GM12878 (cell line): ENCODE measurements at regions not wholly inside any gene's neighbourhood (a gene's known extent, or its start where the extent isn't known, plus 50 kb on each side); places are given as distances from the start of the nearest gene placed in this dataset.

ENCODE experiments used
- ATAC-seq: fragments of 200-7000 bp; cut with Tn5 transposase; 3 replicates; pipeline ENCODE4 v1.9.1; 2020; ENCODE audit warnings: mild to moderate bottlenecking, moderate library complexity
- BruUV-seq: library from RNA; stranded (reverse); fragments of 400-500 nt; replicated peaks from 2 replicates; lab custom pipeline; 2021; lab: Mats Ljungman, UMichigan
- CTCF ChIA-PET: fragments of 300-600 bp; sonication (Branson Sonifier 250); formaldehyde crosslinking; extraction: SDS; loops from one replicate; lab custom pipeline; 2021; ENCODE audit warnings: inconsistent platforms; lab: Yijun Ruan, JAX
- POLR2A ChIA-PET: fragments of 350-600 bp; formaldehyde crosslinking; extraction: SDS; loops from one replicate; lab custom pipeline; 2021; ENCODE audit warnings: inconsistent platforms; lab: Charles Lee
- RAD21 ChIA-PET: fragments of 300-600 bp; sonication (Branson Sonifier 250); formaldehyde crosslinking; loops from one replicate; lab custom pipeline; 2023; ENCODE audit warnings: antibody characterized with exemption; ENCODE audit not compliant: unreplicated experiment; lab: Charles Lee
- SMC1A ChIA-PET: fragments of 300-600 bp; sonication (Branson Sonifier 250); formaldehyde crosslinking; loops from one replicate; lab custom pipeline; 2023; ENCODE audit not compliant: unreplicated experiment, uncharacterized antibody; lab: Charles Lee
- DNase-seq: peaks from one replicate; pipeline ENCODE4 v3.0.0-alpha.2; 2011; ENCODE audit warnings: low read depth, low spot score
- FAIRE-seq: peaks from 3 replicates; lab custom pipeline; 2011; peaks lifted over from hg19 to GRCh38; lab: Jason Lieb, UNC
- H2AFZ ChIP-seq: 2 replicates; pipeline ENCODE4 v1.6.0; 2011; ENCODE audit warnings: low read depth, low read length, control low read depth; ENCODE audit not compliant: control insufficient read depth
- H3K27ac ChIP-seq: 2 replicates; pipeline ENCODE4 v1.5.1; 2011; ENCODE audit warnings: control low read depth; ENCODE audit not compliant: control insufficient read depth, insufficient read depth
- H3K27me3 ChIP-seq, 2 experiments: replicated peaks in 1 of 2; 2 replicates each; pipeline versions ENCODE4 v1.6.0 to v1.6.1; 2011; ENCODE audit warnings: low read length in 1 of 2; ENCODE audit not compliant: control insufficient read depth in 2 of 2, insufficient read depth in 2 of 2
- H3K36me3 ChIP-seq, 2 experiments: 2 replicates each; pipeline ENCODE4 v1.5.1; 2011; ENCODE audit warnings: low read length in 1 of 2; ENCODE audit not compliant: control insufficient read depth in 2 of 2, insufficient read depth in 2 of 2
- H3K4me1 ChIP-seq: 2 replicates; pipeline ENCODE4 v1.6.1; 2011; ENCODE audit warnings: mild to moderate bottlenecking, low read length, moderate library complexity, mixed read lengths; ENCODE audit not compliant: control insufficient read depth, insufficient read depth
- H3K4me2 ChIP-seq: 2 replicates; pipeline ENCODE4 v1.6.0; 2011; ENCODE audit warnings: control low read depth; ENCODE audit not compliant: control insufficient read depth, insufficient read depth
- H3K4me3 ChIP-seq: fragments of 200-600 bp; sonication (generic); 2 replicates; pipeline ENCODE4 v1.5.1; 2016
- H3K79me2 ChIP-seq: 2 replicates; pipeline ENCODE4 v1.6.0; 2011; ENCODE audit warnings: low read length; ENCODE audit not compliant: control insufficient read depth, insufficient read depth
- H3K9ac ChIP-seq: 2 replicates; pipeline ENCODE4 v1.8.0; 2011; ENCODE audit warnings: low read length, control low read depth, mixed read lengths; ENCODE audit not compliant: control insufficient read depth, insufficient read depth
- H3K9me3 ChIP-seq: replicated peaks from 3 replicates; pipeline ENCODE4 v1.5.1; 2011; ENCODE audit warnings: mild to moderate bottlenecking, low read length; ENCODE audit not compliant: control insufficient read depth, insufficient read depth
- H4K20me1 ChIP-seq: 2 replicates; pipeline ENCODE4 v1.6.0; 2011; ENCODE audit not compliant: control insufficient read depth, insufficient read depth
- BCL3 ChIP-seq: IDR thresholded peaks from 2 replicates; pipeline ENCODE4 v1.6.1; 2011; ENCODE audit warnings: borderline replicate concordance, low read depth, mild to moderate bottlenecking, moderate library complexity, low read length; ENCODE audit not compliant: insufficient read depth, poor library complexity, severe bottlenecking
- E4F1 ChIP-seq: fragments of 450-650 bp; IDR thresholded peaks from 2 replicates; pipeline ENCODE4 v1.6.1; 2018; ENCODE audit warnings: borderline replicate concordance, mild to moderate bottlenecking; ENCODE audit not compliant: partially characterized antibody
- ESRRA ChIP-seq: IDR thresholded peaks from 2 replicates; pipeline ENCODE4 v1.6.1; 2012; ENCODE audit warnings: mild to moderate bottlenecking, low read length, improper control_type of control experiment
- ETV6 ChIP-seq, 2 experiments: fragments of 450-650 bp in 1 of 2; IDR thresholded peaks in 1 of 2; conservative IDR thresholded peaks in 1 of 2; 2 replicates each; pipeline ENCODE4 v1.6.1; 2014; ENCODE audit warnings: antibody characterized with exemption in 1 of 2, borderline replicate concordance in 1 of 2, low read depth in 1 of 2, mild to moderate bottlenecking in 1 of 2, moderate library complexity in 1 of 2
- FOXM1 ChIP-seq: IDR thresholded peaks from 2 replicates; pipeline ENCODE4 v1.6.1; 2012; ENCODE audit warnings: low read depth, mild to moderate bottlenecking, inconsistent platforms, low read length, moderate library complexity
- IKZF1 ChIP-seq: fragments of 450-650 bp; conservative IDR thresholded peaks from 2 replicates; pipeline ENCODE4 v1.6.1; 2017; ENCODE audit warnings: antibody characterized with exemption, mild to moderate bottlenecking
- IRF3 ChIP-seq: fragments of 450-650 bp; IDR thresholded peaks from 2 replicates; pipeline ENCODE4 v1.6.1; 2014; ENCODE audit warnings: mild to moderate bottlenecking
- NR2C2 ChIP-seq: IDR thresholded peaks from 2 replicates; pipeline ENCODE4 v1.6.1; 2011; ENCODE audit warnings: borderline replicate concordance, low read depth; ENCODE audit not compliant: control insufficient read depth, insufficient read length
- REST ChIP-seq: IDR thresholded peaks from 2 replicates; pipeline ENCODE4 v1.6.1; 2012; ENCODE audit warnings: mild to moderate bottlenecking, low read depth, low read length
- SIX5 ChIP-seq: IDR thresholded peaks from 2 replicates; pipeline ENCODE4 v1.6.1; 2011; ENCODE audit warnings: mild to moderate bottlenecking, low read depth, low read length, moderate library complexity; ENCODE audit not compliant: severe bottlenecking
- USF2 ChIP-seq: IDR thresholded peaks from 2 replicates; pipeline ENCODE4 v1.6.1; 2011; ENCODE audit warnings: low read depth, low read length, improper control_type of control experiment, borderline replicate concordance
- YBX1 ChIP-seq: fragments of 450-650 bp; IDR thresholded peaks from 2 replicates; pipeline ENCODE4 v1.6.1; 2016; ENCODE audit warnings: antibody characterized with exemption
- ZNF217 ChIP-seq: fragments of 450-650 bp; IDR thresholded peaks from 2 replicates; pipeline ENCODE4 v1.6.1; 2017; ENCODE audit warnings: antibody characterized with exemption, mild to moderate bottlenecking
- WGBS: methylation state at CpG from one replicate; pipeline ENCODE4 v1.1.6; 2016; ENCODE audit warnings: low lambda C conversion rate; ENCODE audit not compliant: insufficient replicate concordance, insufficient coverage; ENCODE audit errors: missing lambda C conversion rate; 5-methylcytosine and 5-hydroxymethylcytosine counted together
- in situ Hi-C: fragments of 300-500 bp; cut with MboI; formaldehyde crosslinking; loops from 9 replicates; pipeline ENCODE4 v1.14.3; 2018; ENCODE audit warnings: mixed read lengths
- intact Hi-C: fragments of 100-400 bp; cut with micrococcal nuclease; formaldehyde crosslinking; loops from one replicate; pipeline ENCODE4 v1.14.2; 2022; ENCODE audit not compliant: unreplicated experiment

GRCh38 chr6:147849401-147850330 is 341.2 kb downstream of the SAMD5 start:
- H2AFZ ChIP-seq = no peak overlapping the region
- BruUV-seq = no TSS peak
- FAIRE-seq (no peak), DNase-seq (no peak), ATAC-seq (no peak)
- ChIA-PET CTCF (no interaction called here), SMC1A (no interaction called here), RAD21 (no interaction called here), POLR2A (no interaction called here)
- no peak overlapping the region for H3K4me2 ChIP-seq
- no peaks in the 10 kb centered on the region for H3K9me3 ChIP-seq
- H3K27me3 ChIP-seq = no peaks in the 10 kb centered on the region
- H4K20me1 ChIP-seq = no peaks in the 10 kb centered on the region
- no peak overlapping the region for H3K27ac ChIP-seq
- no peak overlapping the region for H3K9ac ChIP-seq
- H3K4me1 ChIP-seq = no peaks in the 10 kb centered on the region
- 39% methylated on average over 10 of the region's 10 CpGs for WGBS
- no peaks in the 10 kb centered on the region for H3K79me2 ChIP-seq
- in situ Hi-C loops = no loop called here
- no peak for TF ChIP-seq ESRRA
- no peak for TF ChIP-seq IRF3
- no peak for TF ChIP-seq USF2
- TF ChIP-seq NR2C2 = no peak
- no peak for TF ChIP-seq SIX5
- no peak for TF ChIP-seq REST
- no peak for TF ChIP-seq ZNF217
- TF ChIP-seq IKZF1 = no peak
- no peak for TF ChIP-seq YBX1
- no peak for TF ChIP-seq FOXM1
- no peak for TF ChIP-seq E4F1
- TF ChIP-seq ETV6 (conservative IDR thresholded peaks at IDR 0.05 in 1 of 2, IDR thresholded peaks at IDR 0.05 in 1 of 2; ENCODE audit: borderline replicate concordance in 1 of 2, low read depth in 1 of 2) = no peak
- no peak for TF ChIP-seq BCL3
- H3K4me3 ChIP-seq = no peak overlapping the region
- intact Hi-C loops = no loop called here
- no peaks in the 10 kb centered on the region for H3K36me3 ChIP-seq
